ENCODE measurements at regions not wholly inside any gene's neighbourhood (a gene's known extent, or its start where the extent isn't known, plus 50 kb on each side); places are given as distances from the start of the nearest gene placed in this dataset.

GRCh38 chr13:105159841-105160240, 1375.6 kb downstream of the EFNB2 start:
- DNase-seq: no peak

GRCh38 chr13:105153611-105154010, 1381.9 kb downstream of the EFNB2 start:
- no peak for DNase-seq

DNA sequence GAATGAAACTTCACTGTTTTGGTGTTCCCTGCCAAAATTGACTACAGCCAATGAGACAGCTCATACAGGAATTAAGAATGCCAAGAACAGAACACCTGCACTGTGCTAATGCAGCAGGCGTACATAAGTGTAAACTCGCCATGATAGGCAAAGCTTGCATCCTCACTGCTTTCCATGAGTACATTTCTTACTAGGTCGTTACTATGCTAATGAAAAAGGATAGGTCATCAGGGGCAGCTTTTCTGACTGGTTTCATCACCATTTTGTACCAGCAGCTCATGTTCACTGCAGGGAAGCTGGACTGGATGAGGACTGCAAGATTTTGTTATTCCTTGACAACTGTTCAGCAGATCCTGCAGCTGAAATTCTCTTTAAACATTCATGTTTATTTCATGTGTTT, 1383.8 kb downstream of the EFNB2 start:
- DNase-seq: no peak

- DNase-seq: no peak
These were observed 1388.0 kb downstream of the EFNB2 start for GRCh38 chr13:105147461-105147860.

DNA sequence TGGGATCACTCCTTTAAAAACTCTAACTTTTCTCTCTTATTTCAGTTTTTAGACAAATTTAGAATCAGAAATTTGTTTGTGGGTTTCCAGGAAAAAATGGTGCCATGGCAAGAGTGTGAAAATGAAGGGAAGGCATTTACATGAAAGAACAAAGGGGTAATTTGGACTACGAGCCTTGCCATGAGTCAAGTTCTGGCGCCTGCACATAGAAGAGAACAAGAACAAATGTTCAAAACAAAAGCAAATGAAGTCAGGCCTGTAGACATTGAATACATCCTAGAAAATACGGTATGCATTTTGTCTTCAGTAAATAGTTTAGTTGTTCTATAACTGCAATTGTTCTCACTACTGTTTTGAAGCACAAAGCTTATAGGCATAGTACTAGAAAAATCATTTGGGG, 1390.5 kb downstream of the EFNB2 start:
- DNase-seq: no peak

- no peak for DNase-seq
These were observed 1391.4 kb downstream of the EFNB2 start for GRCh38 chr13:105144020-105144419.

DNA sequence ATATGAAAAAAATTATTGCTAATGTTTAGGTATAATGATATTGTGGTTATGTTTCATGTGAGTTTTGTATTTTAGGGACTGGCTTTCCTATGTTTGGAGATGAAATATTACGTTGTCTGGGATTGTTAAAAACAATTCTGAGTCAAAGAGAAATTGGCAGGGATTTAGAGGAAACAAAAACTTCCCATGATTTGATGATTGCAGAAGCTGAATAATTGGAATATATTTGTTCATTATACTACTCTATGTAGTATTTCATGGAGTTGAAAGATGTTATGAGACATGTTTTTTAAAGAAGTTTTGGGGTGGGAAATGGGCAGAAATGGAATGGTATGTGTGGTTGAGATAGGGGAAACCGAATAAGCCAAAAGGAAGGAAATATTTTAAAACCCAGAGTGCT, 1392.9 kb downstream of the EFNB2 start:
- DNase-seq: no peak

GRCh38 chr13:105139380-105140285, 1395.8 kb downstream of the EFNB2 start:
- peak; percentile 66 for DNase-seq

- DNase-seq: no peak
These were observed 1396.4 kb downstream of the EFNB2 start for GRCh38 chr13:105139048-105139379.

GRCh38 chr13:105135852-105136615, 1399.4 kb downstream of the EFNB2 start:
- no peak for DNase-seq

DNA sequence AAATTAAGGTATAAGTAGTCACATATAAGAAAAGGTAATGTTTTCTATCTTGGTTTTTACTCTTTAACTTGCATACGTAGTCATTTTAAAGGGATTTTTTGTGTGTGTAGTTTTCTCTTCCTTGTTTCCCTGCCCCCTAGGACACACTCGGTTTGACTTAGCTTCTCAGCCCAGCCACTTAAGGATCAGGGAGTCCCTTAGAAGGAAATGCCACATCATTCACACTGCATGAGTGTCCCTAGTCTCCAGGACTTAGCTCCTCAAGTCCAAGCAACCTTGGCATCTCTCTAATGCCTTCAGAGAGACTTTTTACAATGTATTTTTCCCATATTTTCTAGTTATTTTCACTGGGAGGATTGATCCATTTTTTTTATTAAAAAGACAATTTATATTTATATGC, 1407.7 kb downstream of the EFNB2 start:
- no peak for DNase-seq

GRCh38 chr13:105121221-105121620, 1414.2 kb downstream of the EFNB2 start:
- DNase-seq: no peak

DNA sequence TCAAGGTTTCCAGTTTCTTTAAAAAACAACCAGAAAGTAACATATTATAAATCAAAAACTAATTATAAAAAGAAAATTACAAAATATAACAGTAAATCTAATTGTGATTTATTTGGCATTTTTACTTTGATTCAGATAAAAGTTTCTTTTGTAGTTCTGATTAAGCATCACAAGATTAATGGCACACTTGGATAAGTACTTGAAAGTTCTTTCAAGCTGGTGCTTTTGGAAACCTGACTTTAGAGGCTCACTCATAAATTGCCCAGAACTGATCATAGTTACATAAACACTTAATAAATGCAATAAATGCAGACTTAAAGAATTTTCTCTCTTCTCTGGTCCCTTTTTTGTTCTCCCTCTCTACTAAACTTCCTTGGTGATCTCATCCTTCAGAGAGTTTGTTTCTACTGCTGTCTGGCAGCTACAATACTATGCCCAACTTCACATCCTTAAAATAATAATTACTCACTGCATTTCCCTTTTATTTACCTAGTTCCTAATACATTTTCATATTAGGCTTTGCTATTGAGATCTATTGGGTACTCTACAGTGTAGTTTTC, 1417.0 kb downstream of the EFNB2 start:
- DNase-seq: no peak

GRCh38 chr13:105116966-105117365, 1418.5 kb downstream of the EFNB2 start:
- DNase-seq: no peak

GRCh38 chr13:105112561-105112960, 1422.9 kb downstream of the EFNB2 start:
- no peak for DNase-seq

DNA sequence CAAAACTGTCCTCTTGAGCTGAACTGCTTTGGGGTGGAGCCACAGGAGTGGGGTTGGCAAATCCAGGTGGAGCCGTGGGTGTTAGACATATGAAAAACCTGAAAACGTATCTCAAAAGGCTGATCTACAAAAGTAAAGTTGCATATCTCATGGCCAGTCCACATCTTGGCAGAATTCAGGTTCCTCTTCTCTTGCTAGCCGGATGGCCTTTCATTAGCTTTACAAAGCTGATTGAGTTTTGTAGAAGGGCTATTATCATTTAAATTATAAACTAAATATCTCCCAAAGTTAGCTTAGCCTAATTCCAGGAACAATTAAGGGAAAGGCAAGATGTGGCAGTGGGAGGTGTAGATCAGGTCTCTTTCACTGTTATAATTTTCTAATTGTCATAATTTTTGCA, 1427.7 kb downstream of the EFNB2 start:
- DNase-seq: no peak

- no peak for DNase-seq
These were observed 1430.0 kb downstream of the EFNB2 start for GRCh38 chr13:105105471-105105870.

DNA sequence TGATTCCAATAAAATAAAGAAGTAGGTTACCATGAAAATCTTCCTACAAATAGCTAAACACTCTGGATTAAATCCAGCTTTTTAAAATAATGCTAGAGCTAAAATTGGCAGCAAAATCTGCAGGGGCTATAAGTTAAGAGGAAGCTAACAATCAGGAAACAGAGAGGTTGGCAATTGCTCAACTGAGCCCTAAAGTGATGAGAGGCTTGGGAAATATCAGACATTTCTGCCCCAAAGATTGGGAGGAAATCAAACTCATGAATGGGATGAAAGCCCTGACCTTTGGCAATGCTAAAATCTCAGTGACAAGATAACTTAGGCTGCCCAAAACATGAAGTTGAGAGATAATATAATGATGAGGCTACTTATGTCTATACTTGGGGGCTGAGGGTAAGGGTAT, 1437.9 kb downstream of the EFNB2 start:
- no peak for DNase-seq

DNA sequence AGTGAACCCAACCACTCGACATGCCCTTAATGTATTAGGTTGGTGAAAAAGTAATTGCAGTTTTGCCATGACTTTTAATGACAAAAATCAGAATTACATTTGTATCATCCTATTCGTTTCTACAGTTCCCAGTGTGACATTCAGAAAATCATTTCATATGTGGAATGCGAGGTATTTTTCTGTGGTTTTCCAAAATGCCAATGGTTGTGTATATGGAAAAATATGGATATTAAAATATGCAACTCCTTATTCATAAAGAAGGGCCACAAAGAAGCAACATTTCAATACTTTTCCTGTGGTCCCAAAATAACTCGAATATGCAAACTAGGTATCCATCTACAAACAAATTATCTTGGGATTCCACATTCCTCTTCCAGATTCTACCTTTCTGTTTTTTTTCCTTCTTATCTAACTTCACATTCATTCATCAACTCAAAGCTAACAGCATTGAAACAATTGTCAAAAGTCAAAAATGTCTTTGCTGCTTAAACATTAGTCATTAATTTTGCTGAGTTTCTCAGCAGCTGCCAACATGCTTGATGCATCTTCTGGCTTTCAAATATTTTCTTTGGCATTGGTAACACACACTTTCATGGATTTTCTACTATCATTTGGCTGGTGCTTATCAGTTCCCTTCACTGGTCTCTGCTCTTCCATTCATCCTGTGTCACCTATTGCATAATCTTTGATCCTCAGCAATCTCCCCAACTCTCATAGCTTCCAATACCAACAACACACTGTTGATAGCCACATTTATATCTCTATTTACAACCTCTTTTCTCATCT, 1445.4 kb downstream of the EFNB2 start:
- no peak for DNase-seq

DNA sequence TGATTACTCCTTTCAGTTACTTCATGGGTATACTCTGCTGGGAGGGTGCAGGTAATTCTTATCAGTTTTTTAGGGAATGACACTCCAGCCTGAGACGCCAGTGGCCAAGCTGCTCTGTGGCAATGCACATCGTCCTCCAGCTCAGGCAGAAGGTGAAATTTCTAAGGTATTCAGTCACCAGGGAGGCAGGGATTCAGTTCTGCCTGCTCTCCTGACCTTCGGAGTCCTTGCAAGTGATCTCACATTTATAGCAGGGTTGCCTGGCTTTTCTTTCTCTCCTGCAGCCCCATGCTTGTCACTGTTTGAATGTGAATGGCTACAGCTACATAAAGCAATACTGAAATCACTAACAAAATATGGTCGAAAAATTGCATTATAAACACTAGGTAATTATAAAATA, 1447.5 kb downstream of the EFNB2 start:
- no peak for DNase-seq

DNA sequence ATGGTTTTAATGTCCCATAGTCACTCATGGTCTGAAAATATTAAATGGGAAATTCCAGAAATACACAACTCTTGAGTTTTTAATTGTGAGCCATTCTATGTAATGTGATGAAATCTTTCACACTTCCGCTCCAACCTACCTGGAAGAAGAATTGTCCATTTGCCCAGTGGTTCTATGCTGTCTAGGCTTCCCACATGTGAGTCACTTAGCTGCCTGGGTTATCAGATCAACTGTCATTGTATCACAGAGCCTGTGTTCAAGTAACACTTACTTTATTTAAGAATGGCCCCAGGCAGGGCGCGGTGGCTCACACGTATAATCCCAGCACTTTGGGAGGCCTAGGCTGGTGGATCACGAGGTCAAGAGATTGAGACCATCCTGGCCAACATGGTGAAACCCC, 1450.5 kb downstream of the EFNB2 start:
- DNase-seq: no peak

GRCh38 chr13:105083992-105084391, 1451.5 kb downstream of the EFNB2 start:
- peak; percentile 29 for DNase-seq

DNA sequence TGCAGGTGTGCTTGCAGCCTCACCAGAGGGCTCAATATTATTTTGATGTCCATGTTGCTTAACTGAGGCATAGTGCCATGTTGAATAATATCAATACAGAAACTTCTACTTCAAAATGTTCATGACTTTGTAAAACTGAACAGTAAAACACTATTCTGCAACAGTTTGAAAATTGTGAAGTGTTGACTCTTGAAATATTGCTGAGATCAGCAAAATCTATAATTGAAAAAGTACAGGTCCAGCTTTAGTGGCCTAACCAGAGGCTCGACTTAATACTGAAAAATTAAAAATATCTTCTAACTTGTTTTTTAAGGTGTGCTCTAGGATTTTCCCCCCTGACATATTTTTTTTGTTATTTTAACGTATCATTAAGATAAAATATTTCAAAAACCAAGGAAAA, 1460.7 kb downstream of the EFNB2 start:
- no peak for DNase-seq
